ENCODE measurements at regions not wholly inside any gene's neighbourhood (a gene's known extent, or its start where the extent isn't known, plus 50 kb on each side); places are given as distances from the start of the nearest gene placed in this dataset.
A peak's percentile ranks its signal among the peaks of the same experiment; 100 is the strongest.
"Not testable (repeated sequence)": the region's sequence is repeated elsewhere in the genome, so short reads cannot be mapped to it uniquely, and the experiment has no call there.

- intact Hi-C loops (cut with micrococcal nuclease) = no loop called here
- Histone ChIP-seq H3K27me3 (ENCODE audit: low read depth) (no peaks in the 10 kb centered on the region), H3K4me1 (no peaks in the 10 kb centered on the region), H3K4me3 (no peak overlapping the region), H3K27ac (replicated peaks) (no peak overlapping the region), H3K9me3 (replicated peaks) (no peaks in the 10 kb centered on the region), H3K36me3 (no peaks in the 10 kb centered on the region)
- DNase-seq = no peak
- no peak for TF ChIP-seq CTCF (IDR thresholded peaks at IDR 0.05; ENCODE audit: borderline replicate concordance)
Observed at GRCh38 chr3:164351131-164351530, 727.2 kb downstream of the SI start.

- H3K4me1 ChIP-seq; intact Hi-C loops (cut with micrococcal nuclease); H3K27me3 ChIP-seq (ENCODE audit: low read depth); H3K9me3 ChIP-seq (replicated peaks); DNase-seq; H3K27ac ChIP-seq (replicated peaks); H3K36me3 ChIP-seq; H3K4me3 ChIP-seq: not testable (repeated sequence)
Observed at GRCh38 chr3:164342206-164342605, 736.1 kb downstream of the SI start.

- intact Hi-C loops (cut with micrococcal nuclease) = no loop called here
- H3K27ac ChIP-seq (replicated peaks) = no peak overlapping the region
- DNase-seq = no peak
- no peaks in the 10 kb centered on the region for H3K27me3 ChIP-seq (ENCODE audit: low read depth)
- no peak for TF ChIP-seq CTCF (IDR thresholded peaks at IDR 0.05; ENCODE audit: borderline replicate concordance)
- peak overlapping the region; percentile 17 for H3K4me3 ChIP-seq
- no peaks in the 10 kb centered on the region for H3K36me3 ChIP-seq
- H3K9me3 ChIP-seq (replicated peaks) = no peaks in the 10 kb centered on the region
- no peaks in the 10 kb centered on the region for H3K4me1 ChIP-seq
Observed at GRCh38 chr3:164341086-164341485, 737.2 kb downstream of the SI start.

GRCh38 chr3:164340273-164340672 is 738.0 kb downstream of the SI start:
- Histone ChIP-seq H3K4me3 (no peak overlapping the region), H3K36me3 (no peaks in the 10 kb centered on the region), H3K9me3 (replicated peaks) (no peaks in the 10 kb centered on the region), H3K27me3 (ENCODE audit: low read depth) (no peaks in the 10 kb centered on the region), H3K4me1 (no peaks in the 10 kb centered on the region), H3K27ac (replicated peaks) (no peak overlapping the region)
- no peak for TF ChIP-seq CTCF (IDR thresholded peaks at IDR 0.05; ENCODE audit: borderline replicate concordance)
- intact Hi-C loops (cut with micrococcal nuclease) = no loop called here
- DNase-seq = no peak

GRCh38 chr3:164332831-164333802 is 745.2 kb downstream of the SI start:
- Histone ChIP-seq H3K4me1 (no peaks in the 10 kb centered on the region), H3K27me3 (ENCODE audit: low read depth) (no peaks in the 10 kb centered on the region), H3K36me3 (no peaks in the 10 kb centered on the region), H3K9me3 (replicated peaks) (peaks cover 3% of the 10 kb centered on the region), H3K4me3 (no peak overlapping the region), H3K27ac (replicated peaks) (no peak overlapping the region)
- intact Hi-C loops (cut with micrococcal nuclease) = no loop called here
- no peak for DNase-seq
- TF ChIP-seq CTCF (IDR thresholded peaks at IDR 0.05; ENCODE audit: borderline replicate concordance) = no peak

GRCh38 chr3:164326714-164327113 is 751.6 kb downstream of the SI start:
- no peaks in the 10 kb centered on the region for H3K4me1 ChIP-seq
- H3K9me3 ChIP-seq (replicated peaks) = peaks cover 5% of the 10 kb centered on the region
- no peak for TF ChIP-seq CTCF (IDR thresholded peaks at IDR 0.05; ENCODE audit: borderline replicate concordance)
- no peak overlapping the region for H3K4me3 ChIP-seq
- no peaks in the 10 kb centered on the region for H3K27me3 ChIP-seq (ENCODE audit: low read depth)
- DNase-seq = no peak
- no peaks in the 10 kb centered on the region for H3K36me3 ChIP-seq
- intact Hi-C loops (cut with micrococcal nuclease) = no loop called here
- H3K27ac ChIP-seq (replicated peaks) = no peak overlapping the region
